HEK293 (cell line): ENCODE measurements at regions not wholly inside any gene's neighbourhood (a gene's known extent, or its start where the extent isn't known, plus 50 kb on each side); places are given as distances from the start of the nearest gene placed in this dataset.

Source experiments
- CTCF ChIA-PET: fragments of 350-600 bp; formaldehyde crosslinking; extraction: SDS; loops from one replicate; lab custom pipeline; 2021; ENCODE audit warnings: antibody characterized with exemption; lab: Yijun Ruan, JAX
- POLR2A ChIA-PET: fragments of 300-600 bp; formaldehyde crosslinking; extraction: SDS; loops from one replicate; lab custom pipeline; 2020; ENCODE audit warnings: antibody characterized with exemption, inconsistent platforms; lab: Yijun Ruan, JAX
- H3K27ac ChIP-seq: fragments of 200-500 bp; sonication (Bioruptor generic); 2 replicates; pipeline ENCODE4 v1.5.1; 2014; ENCODE audit warnings: low read depth, low read length, control low read depth, inconsistent platforms; ENCODE audit errors: extremely low read depth
- H3K36me3 ChIP-seq, 2 experiments: fragments of 200-500 bp in 1 of 2; sonication (Bioruptor generic) in 1 of 2; 1 replicate in 1 of 2; 2 replicates in 1 of 2; pipeline ENCODE4 v1.5.1; 2014 to 2017; ENCODE audit warnings: inconsistent platforms in 2 of 2, low read length in 2 of 2; ENCODE audit not compliant: control insufficient read depth in 2 of 2, insufficient read depth in 1 of 2
- H3K4me1 ChIP-seq: fragments of 200-500 bp; sonication (Bioruptor generic); 2 replicates; pipeline ENCODE4 v1.5.1; 2014; ENCODE audit warnings: mild to moderate bottlenecking, low read length, inconsistent platforms; ENCODE audit not compliant: control insufficient read depth, insufficient read depth
- H3K4me3 ChIP-seq: 2 replicates; pipeline ENCODE4 v1.5.1; 2011; ENCODE audit warnings: low read depth, mild to moderate bottlenecking, control low read depth, low read length, moderate library complexity
- H3K9me3 ChIP-seq: fragments of 200-500 bp; sonication (Bioruptor generic); 2 replicates; pipeline ENCODE4 v1.5.1; 2014; ENCODE audit warnings: low read depth, low read length, inconsistent platforms; ENCODE audit not compliant: control insufficient read depth, insufficient read depth
- KLF1 ChIP-seq: fragments of 450-650 bp; formaldehyde crosslinking; IDR thresholded peaks from 2 replicates; pipeline ENCODE4 v1.5.1; 2016; ENCODE audit warnings: missing biosample characterization, missing genetic modification characterization
- MZF1 ChIP-seq: fragments of 450-650 bp; formaldehyde crosslinking; IDR thresholded peaks from 2 replicates; pipeline ENCODE4 v1.5.1; 2017; ENCODE audit warnings: missing biosample characterization, missing genetic modification characterization, borderline replicate concordance
- ZNF112 ChIP-seq: fragments of 450-650 bp; formaldehyde crosslinking; IDR thresholded peaks from 2 replicates; pipeline ENCODE4 v1.5.0; 2017; ENCODE audit warnings: missing biosample characterization, missing genetic modification characterization
- ZNF302 ChIP-seq: fragments of 450-650 bp; formaldehyde crosslinking; IDR thresholded peaks from 2 replicates; pipeline ENCODE4 v1.5.1; 2016; ENCODE audit warnings: missing biosample characterization, missing genetic modification characterization, low read depth
- ZNF37A ChIP-seq: fragments of 450-650 bp; IDR thresholded peaks from 2 replicates; pipeline ENCODE4 v1.5.1; 2018; ENCODE audit warnings: missing biosample characterization, missing genetic modification characterization
- ZNF416 ChIP-seq: fragments of 450-650 bp; formaldehyde crosslinking; IDR thresholded peaks from 2 replicates; pipeline ENCODE4 v1.5.1; 2016; ENCODE audit warnings: missing biosample characterization, missing genetic modification characterization
- ZNF558 ChIP-seq: fragments of 450-650 bp; formaldehyde crosslinking; IDR thresholded peaks from 2 replicates; pipeline ENCODE4 v1.5.1; 2016; ENCODE audit warnings: missing biosample characterization, missing genetic modification characterization
- ZNF560 ChIP-seq: fragments of 450-650 bp; formaldehyde crosslinking; IDR thresholded peaks from 2 replicates; pipeline ENCODE4 v1.5.1; 2017; ENCODE audit warnings: missing biosample characterization, missing genetic modification characterization, borderline replicate concordance
- ZNF561 ChIP-seq: fragments of 450-650 bp; IDR thresholded peaks from 2 replicates; pipeline ENCODE4 v1.5.1; 2018; ENCODE audit warnings: missing biosample characterization, missing genetic modification characterization, borderline replicate concordance
- ZNF610 ChIP-seq: fragments of 450-650 bp; formaldehyde crosslinking; IDR thresholded peaks from 2 replicates; pipeline ENCODE4 v1.5.1; 2016; ENCODE audit warnings: missing biosample characterization, missing genetic modification characterization, borderline replicate concordance
- ZNF621 ChIP-seq: fragments of 450-650 bp; formaldehyde crosslinking; IDR thresholded peaks from 2 replicates; pipeline ENCODE4 v1.5.1; 2017; ENCODE audit warnings: missing biosample characterization, missing genetic modification characterization
- ZNF843 ChIP-seq: fragments of 450-650 bp; formaldehyde crosslinking; IDR thresholded peaks from 2 replicates; pipeline ENCODE4 v1.5.1; 2016; ENCODE audit warnings: missing biosample characterization, missing genetic modification characterization
- ZSCAN16 ChIP-seq: fragments of 450-650 bp; formaldehyde crosslinking; IDR thresholded peaks from 2 replicates; pipeline ENCODE4 v1.5.1; 2016; ENCODE audit warnings: missing biosample characterization, missing genetic modification characterization
- TF ChIP-seq, protein P1 (sequence below): fragments of 450-650 bp; formaldehyde crosslinking; IDR thresholded peaks from 2 replicates; pipeline ENCODE4 v1.5.1; 2016; ENCODE audit warnings: missing biosample characterization, missing genetic modification characterization
- TF ChIP-seq, protein P2 (sequence below): fragments of 450-650 bp; formaldehyde crosslinking; IDR thresholded peaks from 2 replicates; pipeline ENCODE4 v1.5.1; 2016; ENCODE audit warnings: missing biosample characterization, missing genetic modification characterization
- TF ChIP-seq, protein P3 (sequence below): fragments of 450-650 bp; formaldehyde crosslinking; conservative IDR thresholded peaks from 2 replicates; pipeline ENCODE4 v1.5.1; 2016; ENCODE audit warnings: low read depth, missing biosample characterization, missing genetic modification characterization
- TF ChIP-seq, protein P4 (sequence below): fragments of 450-650 bp; formaldehyde crosslinking; IDR thresholded peaks from 2 replicates; pipeline ENCODE4 v1.5.1; 2017; ENCODE audit warnings: missing biosample characterization, missing genetic modification characterization
- TF ChIP-seq, protein P5 (sequence below): fragments of 450-650 bp; formaldehyde crosslinking; IDR thresholded peaks from 2 replicates; pipeline ENCODE4 v1.5.1; 2016; ENCODE audit warnings: missing biosample characterization, missing genetic modification characterization
- TF ChIP-seq, protein P6 (sequence below): fragments of 450-650 bp; IDR thresholded peaks from 2 replicates; pipeline ENCODE4 v1.5.1; 2018; ENCODE audit warnings: missing biosample characterization, mild to moderate bottlenecking, missing genetic modification characterization
- TF ChIP-seq, protein P7 (sequence below): fragments of 450-650 bp; formaldehyde crosslinking; IDR thresholded peaks from 2 replicates; pipeline ENCODE4 v1.5.1; 2016; ENCODE audit warnings: missing biosample characterization, missing genetic modification characterization

DNA sequence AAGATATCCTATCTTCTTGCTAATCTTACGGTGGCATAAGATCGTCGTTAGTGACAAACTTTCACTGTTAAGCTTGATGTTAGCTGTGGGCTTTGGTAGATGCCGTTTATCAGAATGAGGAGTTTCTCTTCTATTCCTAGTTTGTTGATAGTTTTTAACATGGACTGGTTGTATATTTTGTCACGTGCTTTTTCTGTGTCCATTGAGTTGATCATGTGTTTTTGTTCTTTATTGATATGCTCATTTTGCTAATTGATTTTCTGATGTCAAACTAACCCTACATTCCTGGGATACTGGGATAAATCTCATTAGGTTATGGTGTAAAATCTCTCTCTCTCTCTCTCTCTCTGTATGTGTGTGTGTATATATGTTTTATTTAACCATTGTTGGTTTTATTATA, 545.1 kb downstream of the AACS start:
- TF ChIP-seq ZNF621 (tag by site-specific recombination) (no peak), ZSCAN16 (tag by site-specific recombination) (no peak)
- Histone ChIP-seq H3K4me1 (no peaks in the 10 kb centered on the region), H3K9me3 (no peaks in the 10 kb centered on the region), H3K27ac (no peak overlapping the region), H3K4me3 (no peak overlapping the region), H3K36me3 (no peaks in the 10 kb centered on the region)
- CTCF ChIA-PET = no interaction called here
- POLR2A ChIA-PET = no interaction called here

DNA sequence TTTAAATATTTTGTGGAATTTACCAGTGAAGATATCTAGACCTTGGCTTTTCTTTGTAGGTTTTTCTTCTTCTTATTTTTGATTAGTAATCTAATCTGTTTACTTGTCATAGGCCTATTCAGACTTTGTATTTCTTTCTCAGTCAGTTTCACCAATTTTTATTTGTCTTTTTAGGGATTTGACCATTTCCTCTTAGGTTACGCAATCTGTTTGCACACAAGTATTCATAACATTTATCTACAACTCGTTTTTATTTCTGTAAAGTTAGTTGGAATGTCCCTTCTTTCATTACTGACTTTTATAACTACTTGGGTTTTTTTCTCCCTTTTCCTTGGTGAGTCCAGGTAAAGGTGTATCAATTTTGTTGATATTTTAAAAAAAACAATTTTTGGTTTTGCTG, 545.7 kb downstream of the AACS start:
- TF ChIP-seq ZNF302 (tag by site-specific recombination) (no peak), ZNF610 (no peak), ZNF558 (tag by site-specific recombination) (no peak), ZNF843 (tag by site-specific recombination) (no peak), ZNF561 (tag by site-specific recombination) (no peak), ZNF112 (tag by site-specific recombination) (no peak), ZNF560 (tag by site-specific recombination) (no peak), ZNF37A (tag by site-specific recombination) (no peak), ZNF416 (tag by site-specific recombination) (no peak), MZF1 (no peak), KLF1 (tag by site-specific recombination) (no peak)
- TF ChIP-seq, protein P1, sequence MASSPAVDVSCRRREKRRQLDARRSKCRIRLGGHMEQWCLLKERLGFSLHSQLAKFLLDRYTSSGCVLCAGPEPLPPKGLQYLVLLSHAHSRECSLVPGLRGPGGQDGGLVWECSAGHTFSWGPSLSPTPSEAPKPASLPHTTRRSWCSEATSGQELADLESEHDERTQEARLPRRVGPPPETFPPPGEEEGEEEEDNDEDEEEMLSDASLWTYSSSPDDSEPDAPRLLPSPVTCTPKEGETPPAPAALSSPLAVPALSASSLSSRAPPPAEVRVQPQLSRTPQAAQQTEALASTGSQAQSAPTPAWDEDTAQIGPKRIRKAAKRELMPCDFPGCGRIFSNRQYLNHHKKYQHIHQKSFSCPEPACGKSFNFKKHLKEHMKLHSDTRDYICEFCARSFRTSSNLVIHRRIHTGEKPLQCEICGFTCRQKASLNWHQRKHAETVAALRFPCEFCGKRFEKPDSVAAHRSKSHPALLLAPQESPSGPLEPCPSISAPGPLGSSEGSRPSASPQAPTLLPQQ (tag by site-specific recombination) = no peak
- TF ChIP-seq, protein P2, sequence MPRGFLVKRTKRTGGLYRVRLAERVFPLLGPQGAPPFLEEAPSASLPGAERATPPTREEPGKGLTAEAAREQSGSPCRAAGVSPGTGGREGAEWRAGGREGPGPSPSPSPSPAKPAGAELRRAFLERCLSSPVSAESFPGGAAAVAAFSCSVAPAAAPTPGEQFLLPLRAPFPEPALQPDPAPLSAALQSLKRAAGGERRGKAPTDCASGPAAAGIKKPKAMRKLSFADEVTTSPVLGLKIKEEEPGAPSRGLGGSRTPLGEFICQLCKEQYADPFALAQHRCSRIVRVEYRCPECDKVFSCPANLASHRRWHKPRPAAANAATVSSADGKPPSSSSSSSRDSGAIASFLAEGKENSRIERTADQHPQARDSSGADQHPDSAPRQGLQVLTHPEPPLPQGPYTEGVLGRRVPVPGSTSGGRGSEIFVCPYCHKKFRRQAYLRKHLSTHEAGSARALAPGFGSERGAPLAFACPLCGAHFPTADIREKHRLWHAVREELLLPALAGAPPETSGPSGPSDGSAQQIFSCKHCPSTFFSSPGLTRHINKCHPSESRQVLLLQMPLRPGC (tag by site-specific recombination) = no peak
- TF ChIP-seq, protein P3, sequence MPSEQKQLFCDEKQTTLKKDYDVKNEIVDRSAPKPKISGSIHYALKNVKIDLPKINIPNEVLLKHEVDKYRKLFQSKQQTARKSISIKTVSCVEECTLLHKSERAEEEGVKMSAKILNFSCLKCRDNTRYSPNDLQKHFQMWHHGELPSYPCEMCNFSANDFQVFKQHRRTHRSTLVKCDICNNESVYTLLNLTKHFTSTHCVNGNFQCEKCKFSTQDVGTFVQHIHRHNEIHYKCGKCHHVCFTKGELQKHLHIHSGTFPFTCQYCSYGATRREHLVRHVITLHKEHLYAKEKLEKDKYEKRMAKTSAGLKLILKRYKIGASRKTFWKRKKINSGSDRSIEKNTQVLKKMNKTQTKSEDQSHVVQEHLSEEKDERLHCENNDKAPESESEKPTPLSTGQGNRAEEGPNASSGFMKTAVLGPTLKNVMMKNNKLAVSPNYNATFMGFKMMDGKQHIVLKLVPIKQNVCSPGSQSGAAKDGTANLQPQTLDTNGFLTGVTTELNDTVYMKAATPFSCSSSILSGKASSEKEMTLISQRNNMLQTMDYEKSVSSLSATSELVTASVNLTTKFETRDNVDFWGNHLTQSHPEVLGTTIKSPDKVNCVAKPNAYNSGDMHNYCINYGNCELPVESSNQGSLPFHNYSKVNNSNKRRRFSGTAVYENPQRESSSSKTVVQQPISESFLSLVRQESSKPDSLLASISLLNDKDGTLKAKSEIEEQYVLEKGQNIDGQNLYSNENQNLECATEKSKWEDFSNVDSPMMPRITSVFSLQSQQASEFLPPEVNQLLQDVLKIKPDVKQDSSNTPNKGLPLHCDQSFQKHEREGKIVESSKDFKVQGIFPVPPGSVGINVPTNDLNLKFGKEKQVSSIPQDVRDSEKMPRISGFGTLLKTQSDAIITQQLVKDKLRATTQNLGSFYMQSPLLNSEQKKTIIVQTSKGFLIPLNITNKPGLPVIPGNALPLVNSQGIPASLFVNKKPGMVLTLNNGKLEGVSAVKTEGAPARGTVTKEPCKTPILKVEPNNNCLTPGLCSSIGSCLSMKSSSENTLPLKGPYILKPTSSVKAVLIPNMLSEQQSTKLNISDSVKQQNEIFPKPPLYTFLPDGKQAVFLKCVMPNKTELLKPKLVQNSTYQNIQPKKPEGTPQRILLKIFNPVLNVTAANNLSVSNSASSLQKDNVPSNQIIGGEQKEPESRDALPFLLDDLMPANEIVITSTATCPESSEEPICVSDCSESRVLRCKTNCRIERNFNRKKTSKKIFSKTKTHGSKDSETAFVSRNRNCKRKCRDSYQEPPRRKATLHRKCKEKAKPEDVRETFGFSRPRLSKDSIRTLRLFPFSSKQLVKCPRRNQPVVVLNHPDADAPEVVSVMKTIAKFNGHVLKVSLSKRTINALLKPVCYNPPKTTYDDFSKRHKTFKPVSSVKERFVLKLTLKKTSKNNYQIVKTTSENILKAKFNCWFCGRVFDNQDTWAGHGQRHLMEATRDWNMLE (tag by site-specific recombination) = no peak
- TF ChIP-seq, protein P4, sequence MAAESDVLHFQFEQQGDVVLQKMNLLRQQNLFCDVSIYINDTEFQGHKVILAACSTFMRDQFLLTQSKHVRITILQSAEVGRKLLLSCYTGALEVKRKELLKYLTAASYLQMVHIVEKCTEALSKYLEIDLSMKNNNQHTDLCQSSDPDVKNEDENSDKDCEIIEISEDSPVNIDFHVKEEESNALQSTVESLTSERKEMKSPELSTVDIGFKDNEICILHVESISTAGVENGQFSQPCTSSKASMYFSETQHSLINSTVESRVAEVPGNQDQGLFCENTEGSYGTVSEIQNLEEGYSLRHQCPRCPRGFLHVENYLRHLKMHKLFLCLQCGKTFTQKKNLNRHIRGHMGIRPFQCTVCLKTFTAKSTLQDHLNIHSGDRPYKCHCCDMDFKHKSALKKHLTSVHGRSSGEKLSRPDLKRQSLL (tag by site-specific recombination) = no peak
- TF ChIP-seq, protein P5, sequence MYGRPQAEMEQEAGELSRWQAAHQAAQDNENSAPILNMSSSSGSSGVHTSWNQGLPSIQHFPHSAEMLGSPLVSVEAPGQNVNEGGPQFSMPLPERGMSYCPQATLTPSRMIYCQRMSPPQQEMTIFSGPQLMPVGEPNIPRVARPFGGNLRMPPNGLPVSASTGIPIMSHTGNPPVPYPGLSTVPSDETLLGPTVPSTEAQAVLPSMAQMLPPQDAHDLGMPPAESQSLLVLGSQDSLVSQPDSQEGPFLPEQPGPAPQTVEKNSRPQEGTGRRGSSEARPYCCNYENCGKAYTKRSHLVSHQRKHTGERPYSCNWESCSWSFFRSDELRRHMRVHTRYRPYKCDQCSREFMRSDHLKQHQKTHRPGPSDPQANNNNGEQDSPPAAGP (tag by site-specific recombination) = no peak
- TF ChIP-seq, protein P6, sequence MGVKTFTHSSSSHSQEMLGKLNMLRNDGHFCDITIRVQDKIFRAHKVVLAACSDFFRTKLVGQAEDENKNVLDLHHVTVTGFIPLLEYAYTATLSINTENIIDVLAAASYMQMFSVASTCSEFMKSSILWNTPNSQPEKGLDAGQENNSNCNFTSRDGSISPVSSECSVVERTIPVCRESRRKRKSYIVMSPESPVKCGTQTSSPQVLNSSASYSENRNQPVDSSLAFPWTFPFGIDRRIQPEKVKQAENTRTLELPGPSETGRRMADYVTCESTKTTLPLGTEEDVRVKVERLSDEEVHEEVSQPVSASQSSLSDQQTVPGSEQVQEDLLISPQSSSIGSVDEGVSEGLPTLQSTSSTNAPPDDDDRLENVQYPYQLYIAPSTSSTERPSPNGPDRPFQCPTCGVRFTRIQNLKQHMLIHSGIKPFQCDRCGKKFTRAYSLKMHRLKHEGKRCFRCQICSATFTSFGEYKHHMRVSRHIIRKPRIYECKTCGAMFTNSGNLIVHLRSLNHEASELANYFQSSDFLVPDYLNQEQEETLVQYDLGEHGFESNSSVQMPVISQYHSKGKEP (tag by site-specific recombination) = no peak
- TF ChIP-seq, protein P7, sequence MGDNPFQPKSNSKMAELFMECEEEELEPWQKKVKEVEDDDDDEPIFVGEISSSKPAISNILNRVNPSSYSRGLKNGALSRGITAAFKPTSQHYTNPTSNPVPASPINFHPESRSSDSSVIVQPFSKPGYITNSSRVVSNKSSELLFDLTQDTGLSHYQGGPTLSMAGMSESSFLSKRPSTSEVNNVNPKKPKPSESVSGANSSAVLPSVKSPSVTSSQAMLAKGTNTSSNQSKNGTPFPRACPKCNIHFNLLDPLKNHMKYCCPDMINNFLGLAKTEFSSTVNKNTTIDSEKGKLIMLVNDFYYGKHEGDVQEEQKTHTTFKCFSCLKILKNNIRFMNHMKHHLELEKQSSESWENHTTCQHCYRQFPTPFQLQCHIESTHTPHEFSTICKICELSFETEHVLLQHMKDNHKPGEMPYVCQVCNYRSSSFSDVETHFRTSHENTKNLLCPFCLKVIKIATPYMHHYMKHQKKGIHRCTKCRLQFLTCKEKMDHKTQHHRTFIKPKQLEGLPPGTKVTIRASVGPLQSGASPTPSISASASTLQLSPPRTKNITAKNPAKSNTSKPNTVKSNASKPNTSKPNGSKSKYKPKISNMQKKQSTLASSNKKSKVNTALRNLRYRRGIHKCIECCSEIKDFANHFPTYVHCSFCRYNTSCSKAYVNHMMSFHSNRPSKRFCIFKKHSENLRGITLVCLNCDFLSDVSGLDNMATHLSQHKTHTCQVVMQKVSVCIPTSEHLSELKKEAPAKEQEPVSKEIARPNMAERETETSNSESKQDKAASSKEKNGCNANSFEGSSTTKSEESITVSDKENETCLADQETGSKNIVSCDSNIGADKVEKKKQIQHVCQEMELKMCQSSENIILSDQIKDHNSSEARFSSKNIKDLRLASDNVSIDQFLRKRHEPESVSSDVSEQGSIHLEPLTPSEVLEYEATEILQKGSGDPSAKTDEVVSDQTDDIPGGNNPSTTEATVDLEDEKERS (tag by site-specific recombination) = no peak
- TF ChIP-seq, all 188 proteins: peak for 0

More for the DNA sequence above, 545.7 kb downstream of the AACS start:
- CTCF ChIA-PET = no interaction called here
- no peak overlapping the region for H3K27ac ChIP-seq
- POLR2A ChIA-PET = no interaction called here
- no peaks in the 10 kb centered on the region for H3K9me3 ChIP-seq
- H3K4me1 ChIP-seq = no peaks in the 10 kb centered on the region
- H3K4me3 ChIP-seq = no peak overlapping the region
- no peaks in the 10 kb centered on the region for H3K36me3 ChIP-seq
